Activated CD4-positive, alpha-beta T cell treated with anti-CD3 and anti-CD28 coated beads for 1 hour (primary cell): ENCODE measurements at regions not wholly inside any gene's neighbourhood (a gene's known extent, or its start where the extent isn't known, plus 50 kb on each side); places are given as distances from the start of the nearest gene placed in this dataset.

Experiments used
- DNase-seq: peaks from one replicate; pipeline ENCODE4 v3.0.0-alpha.2; 2020

- no peak for DNase-seq
Measured at GRCh38 chr11:104652996-104653395, 245.3 kb downstream of the CASP12 start.

GRCh38 chr11:104650234-104650633 lies 248.0 kb downstream of the CASP12 start:
- DNase-seq = no peak

DNA sequence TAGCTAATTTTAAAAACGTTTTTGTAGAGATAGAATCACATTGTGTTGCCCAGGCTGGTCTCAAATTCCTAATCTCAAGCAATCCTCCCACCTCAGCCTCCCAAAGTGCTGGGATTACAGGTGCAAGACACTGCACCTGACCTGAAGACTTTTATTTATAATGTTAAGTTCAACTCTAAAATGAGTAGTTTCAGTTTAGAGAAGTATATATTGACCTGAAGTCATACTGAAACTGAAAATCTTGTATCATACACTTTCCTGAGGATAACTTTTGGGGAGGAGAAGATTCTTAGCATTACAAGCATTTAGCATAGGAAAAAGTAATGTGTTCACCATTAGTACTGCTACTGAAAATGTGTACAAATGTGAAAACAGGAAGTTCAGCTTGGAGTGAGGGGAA lies 249.3 kb downstream of the CASP12 start:
- DNase-seq = no peak

DNA sequence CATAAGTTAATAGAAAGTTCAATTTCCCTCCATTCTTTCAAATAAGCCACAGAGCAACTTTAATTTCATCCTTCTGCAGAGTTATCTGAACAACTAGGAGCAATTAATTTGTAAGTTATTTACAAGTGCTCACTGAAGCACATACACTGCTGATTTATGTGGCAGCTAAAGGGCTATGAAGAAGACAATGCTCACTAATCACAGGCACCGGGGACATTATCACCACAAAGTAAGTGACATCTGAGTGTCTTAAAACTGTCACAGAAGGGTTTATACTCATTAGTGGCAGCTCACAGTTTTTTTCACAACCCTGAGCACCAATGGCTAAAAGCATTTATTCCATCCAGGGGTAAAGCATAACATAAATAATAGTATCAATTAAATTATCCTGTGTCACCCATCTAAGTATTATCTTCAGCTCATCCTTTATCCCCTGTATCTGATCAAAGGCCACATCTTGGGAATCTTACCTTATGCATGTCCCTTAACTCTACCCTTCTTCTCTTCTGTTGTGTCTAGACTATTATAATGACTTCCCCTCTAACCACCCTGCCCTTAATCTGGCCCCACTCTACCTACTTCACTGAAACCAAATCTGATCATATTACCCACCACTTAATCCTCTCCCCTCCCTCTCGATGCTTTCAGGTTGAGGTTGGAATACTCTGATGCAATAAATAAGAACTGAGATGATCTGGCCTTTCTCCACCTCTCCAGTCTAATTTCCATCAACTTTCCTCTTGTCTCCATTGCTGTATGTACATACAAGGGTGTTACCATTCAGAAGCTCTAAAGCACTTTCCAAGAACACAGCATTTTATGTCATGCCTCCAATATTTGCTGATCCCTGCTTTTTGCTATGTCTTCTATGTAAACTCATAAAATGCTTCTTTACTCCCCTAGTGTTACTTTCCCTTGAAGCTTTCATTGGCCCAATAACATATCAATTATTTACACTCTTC lies 252.7 kb downstream of the CASP12 start:
- DNase-seq = no peak

- DNase-seq = no peak
Measured at GRCh38 chr11:104637662-104638170, 260.5 kb downstream of the CASP12 start.

DNA sequence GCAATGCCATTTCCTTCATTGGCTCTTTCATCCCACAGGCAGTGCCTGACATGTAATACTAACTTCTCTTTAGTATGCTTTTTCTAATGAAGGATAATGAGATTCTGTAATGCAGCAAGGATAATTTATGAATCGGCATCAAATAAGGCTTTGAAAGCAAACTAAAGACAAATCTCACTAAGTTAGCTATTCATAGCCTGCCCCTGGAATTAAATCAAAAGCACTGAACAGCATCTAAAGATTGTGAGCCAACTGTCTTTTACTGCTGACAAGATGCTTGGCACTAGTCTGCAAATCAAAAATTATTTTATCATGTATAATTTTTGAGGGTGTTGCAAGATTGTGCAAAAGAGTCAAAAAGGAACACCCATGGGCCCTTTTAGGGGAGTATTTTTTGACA lies 265.0 kb downstream of the CASP12 start:
- DNase-seq = no peak

GRCh38 chr11:104630352-104630751 lies 267.9 kb downstream of the CASP12 start:
- DNase-seq = no peak

DNA sequence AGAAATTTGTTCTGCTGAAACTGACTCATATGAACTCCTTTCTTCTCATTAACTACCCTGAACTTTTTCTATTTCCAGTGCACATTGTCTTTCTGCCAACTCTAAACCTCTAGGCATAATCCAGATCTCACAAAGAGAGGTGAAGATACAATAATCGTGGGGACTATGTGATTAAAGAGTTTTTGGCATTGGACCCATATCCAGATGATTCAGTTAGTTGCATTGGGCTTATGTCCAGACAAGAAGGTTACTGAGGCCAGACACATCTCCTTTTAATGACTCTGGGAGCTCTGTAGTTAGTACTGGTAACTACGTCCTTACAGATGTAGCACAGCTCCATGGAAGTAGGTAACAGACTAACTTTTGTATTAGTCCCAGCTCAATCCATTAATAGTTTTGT lies 273.0 kb downstream of the CASP12 start:
- no peak for DNase-seq

DNA sequence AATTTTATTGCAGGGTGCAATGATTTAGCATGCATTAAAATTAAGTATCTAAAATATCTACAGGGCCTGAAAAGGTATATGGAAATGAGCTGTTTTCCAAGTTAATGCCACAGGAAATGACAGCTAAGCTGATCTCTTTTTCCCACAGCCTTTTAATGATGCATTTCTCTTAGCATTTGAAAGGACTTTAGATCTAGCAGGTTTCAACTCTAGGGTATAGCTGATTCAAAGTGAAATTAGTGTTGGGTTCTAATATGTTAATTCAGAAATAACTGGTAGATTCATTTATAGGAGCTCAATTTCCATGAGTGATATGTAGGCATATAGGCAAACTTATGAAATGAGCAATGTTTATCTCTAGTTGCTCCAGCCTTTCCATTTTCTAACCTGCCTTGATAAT lies 274.2 kb downstream of the CASP12 start:
- no peak for DNase-seq

DNA sequence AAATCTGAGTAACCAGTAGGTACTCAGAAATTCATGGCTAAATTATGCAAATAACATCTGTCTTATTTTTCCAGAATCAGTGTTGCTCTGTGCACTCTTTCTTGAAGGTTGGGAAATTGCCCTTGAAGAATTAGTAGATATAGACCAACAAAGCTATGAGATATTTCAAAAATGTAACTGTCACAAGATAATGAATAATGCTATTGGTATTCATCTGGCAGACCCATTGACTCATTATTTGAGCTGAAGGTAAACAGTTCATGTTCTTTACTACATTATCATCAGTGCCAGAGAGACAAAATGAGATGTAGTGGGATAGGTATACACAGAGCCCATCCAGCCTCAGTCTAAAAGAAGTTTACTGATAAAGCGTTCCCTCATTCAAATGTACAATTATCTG lies 274.7 kb downstream of the CASP12 start:
- no peak for DNase-seq

GRCh38 chr11:104620991-104621390 lies 277.3 kb downstream of the CASP12 start:
- no peak for DNase-seq

DNA sequence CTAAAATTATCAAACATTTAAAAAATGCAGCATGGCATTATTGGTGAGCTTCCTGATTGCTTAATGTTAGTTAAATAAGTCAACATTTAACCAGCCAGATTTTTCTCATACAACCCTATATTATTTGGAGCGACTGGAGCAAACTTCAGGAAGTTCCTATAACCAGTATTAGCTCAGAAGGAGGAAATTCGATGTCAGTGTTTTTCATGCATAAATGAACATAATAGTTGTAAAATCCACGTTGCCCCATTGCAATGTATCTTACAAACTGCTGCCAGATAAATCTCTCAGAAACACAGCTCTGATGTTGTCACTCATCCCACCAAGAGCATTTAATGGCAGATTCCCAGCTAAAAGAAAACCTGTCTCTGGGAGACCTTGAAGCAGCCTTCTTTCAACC lies 278.5 kb downstream of the CASP12 start:
- no peak for DNase-seq

DNA sequence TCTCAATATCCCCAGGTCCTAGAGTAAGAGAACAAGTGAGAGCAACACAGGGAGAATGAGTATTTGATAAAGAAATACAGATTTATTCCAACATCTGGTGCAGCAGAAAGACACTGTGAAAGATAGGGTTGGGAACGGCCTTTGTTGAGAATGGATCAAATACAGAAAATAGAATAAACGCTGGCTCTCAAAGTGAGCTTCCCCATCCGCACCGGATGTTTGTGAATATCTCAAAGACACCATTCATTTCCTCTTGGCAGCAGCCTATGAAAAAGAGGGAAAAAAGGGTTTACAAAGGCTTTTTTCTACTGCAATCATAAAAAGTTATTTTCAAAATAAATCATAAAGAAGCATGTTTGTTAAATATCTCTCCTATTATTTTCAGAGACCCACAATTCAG lies 279.3 kb downstream of the CASP12 start:
- no peak for DNase-seq

DNA sequence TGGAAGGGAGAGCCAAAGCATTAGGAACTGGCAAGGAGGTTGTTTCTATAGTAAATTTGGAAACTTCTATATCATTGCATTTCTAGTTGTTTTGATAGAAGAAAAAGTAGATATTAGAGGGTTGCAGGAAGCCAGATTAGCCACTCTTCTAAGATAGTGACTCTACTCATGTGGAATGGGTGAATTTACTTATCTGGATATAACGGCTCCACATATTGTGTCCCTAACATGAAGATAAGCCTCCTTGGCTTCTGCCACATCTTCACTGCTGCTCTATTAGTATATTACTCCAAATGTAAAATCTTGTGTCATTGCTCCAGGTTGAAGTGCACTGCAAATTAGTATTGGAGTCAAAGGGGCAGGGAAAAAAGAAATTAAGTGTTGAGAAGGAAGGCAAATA lies 283.3 kb downstream of the CASP12 start:
- DNase-seq = no peak

DNA sequence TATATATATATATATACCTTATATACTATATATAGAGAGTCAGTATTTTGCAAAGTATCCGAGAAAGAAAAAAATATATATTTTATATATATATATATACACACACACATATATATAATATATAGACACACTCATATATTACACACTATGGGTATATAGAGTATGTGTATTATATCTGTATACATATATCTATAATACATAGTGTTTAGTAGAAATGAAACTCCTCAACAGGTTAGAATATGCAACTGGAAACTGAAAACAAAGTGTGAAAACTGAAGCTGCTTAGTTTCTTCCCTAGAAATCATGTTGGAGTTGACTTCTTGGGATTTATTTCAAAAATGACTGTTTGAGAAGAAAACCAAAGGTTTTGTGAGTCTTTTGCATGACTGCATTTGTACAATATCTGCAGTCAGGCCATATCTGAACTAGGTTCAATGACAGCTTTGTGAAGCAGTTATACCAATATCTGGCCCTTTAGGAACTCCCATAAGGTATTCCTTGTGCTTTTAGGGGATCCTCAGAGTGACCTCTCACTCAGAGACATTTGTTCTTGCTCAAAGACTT lies 284.1 kb downstream of the CASP12 start:
- DNase-seq = no peak

- no peak for DNase-seq
Measured at GRCh38 chr11:104610635-104611034, 287.6 kb downstream of the CASP12 start.

DNA sequence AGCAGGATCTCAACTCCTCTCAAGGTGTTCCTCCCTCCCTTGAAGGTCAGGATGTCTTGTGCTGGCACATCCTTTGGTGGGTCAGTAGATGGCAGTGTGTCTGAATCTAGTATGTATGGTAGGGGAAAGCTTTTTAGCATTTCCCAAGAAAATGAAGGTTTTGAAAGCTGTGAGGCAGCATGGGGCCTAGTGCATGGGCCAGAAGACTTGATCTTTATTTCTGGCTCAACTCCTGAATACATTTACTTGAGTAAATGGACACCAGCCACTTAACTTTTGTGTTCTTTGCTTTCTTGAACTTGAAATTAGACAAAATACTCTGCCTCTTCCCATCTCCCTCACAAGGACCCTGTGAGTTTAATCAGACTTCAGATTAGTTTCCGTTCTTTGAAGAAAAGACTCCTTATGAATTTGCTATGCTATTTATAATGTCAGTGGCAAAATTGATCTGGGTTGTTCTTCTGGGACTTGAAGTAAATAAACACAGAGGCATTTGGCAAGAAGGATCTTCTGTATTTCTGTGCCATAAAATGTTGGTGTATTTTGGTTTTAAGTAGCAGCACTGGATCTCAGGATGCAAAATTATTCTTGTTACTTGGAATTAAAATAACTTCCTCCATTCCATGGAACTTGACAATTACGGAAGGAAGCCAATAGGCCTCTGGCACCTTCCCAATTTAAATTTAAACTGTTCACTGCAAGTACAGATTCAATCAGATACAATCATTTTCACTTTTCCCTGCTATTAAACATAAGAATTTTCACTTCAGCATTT lies 288.8 kb downstream of the CASP12 start:
- DNase-seq = no peak

- no peak for DNase-seq
Measured at GRCh38 chr11:104602643-104603042, 295.6 kb downstream of the CASP12 start.

- no peak for DNase-seq
Measured at GRCh38 chr11:104594228-104594958, 303.9 kb downstream of the CASP12 start.

- no peak for DNase-seq
Measured at GRCh38 chr11:104588970-104589369, 309.3 kb downstream of the CASP12 start.

DNA sequence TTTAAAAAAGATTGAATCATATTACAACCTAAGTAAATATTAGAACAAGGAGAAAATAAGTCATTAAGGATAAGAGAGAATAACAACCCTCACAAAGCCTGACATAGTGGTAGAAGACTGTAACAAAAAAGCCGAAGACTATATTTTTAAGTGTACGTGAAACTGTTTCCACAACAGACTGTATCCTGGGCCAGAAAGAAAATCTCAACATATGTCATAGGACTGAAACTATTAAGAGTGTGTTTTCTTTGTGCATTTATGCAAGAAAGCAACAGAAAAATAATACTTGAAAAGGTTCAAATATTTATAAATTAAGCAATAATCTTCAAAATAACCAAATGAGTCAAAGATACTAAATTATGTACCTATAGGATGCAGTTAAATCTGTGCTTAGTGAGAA lies 309.8 kb downstream of the CASP12 start:
- no peak for DNase-seq

DNA sequence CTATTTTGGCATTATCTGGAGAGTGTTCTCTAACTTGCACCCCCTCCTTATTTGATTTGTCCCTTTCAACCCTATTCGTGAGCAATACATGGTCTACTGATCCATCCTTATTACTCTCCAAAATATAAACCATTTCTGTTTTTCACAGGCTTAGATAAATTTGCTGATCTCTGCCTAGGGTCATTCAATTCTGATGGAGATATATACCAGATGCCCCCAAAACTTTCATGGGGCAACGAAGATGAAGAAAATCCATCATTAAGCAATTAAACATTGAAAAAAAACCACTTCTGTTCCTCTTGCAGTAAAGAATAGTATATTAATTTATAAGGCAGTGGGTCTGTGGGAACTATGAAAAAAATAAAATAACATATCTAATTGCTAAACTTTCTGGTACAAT lies 313.4 kb downstream of the CASP12 start:
- no peak for DNase-seq

GRCh38 chr11:104583857-104584256 lies 314.4 kb downstream of the CASP12 start:
- no peak for DNase-seq
